ENCODE measurements at regions not wholly inside any gene's neighbourhood (a gene's known extent, or its start where the extent isn't known, plus 50 kb on each side); places are given as distances from the start of the nearest gene placed in this dataset.

DNA sequence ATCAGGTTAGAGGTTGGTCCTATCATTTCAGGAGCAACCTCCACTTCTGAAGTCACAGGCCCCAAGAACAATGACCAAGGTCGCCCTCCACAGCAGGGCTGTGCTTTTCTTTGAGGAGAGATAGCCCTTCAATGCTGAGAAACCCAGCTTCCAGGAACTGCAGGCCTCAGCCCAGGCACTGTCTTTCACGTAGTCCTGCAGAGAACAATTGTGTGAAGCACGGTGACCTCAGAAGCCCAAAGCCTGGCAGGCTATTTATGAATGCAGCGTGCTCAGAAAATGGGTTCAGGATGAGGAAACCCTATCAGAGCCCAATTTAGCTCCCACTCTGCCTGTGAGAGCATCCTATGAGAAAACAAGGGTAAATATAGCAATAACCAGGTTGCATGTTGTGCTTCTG, 388.3 kb downstream of the PLK2 start:
- TF ChIP-seq CTCF (IDR thresholded peaks at IDR 0.05) (no peak), POLR2A (IDR thresholded peaks at IDR 0.05) (no peak)
